ENCODE measurements at regions not wholly inside any gene's neighbourhood (a gene's known extent, or its start where the extent isn't known, plus 50 kb on each side); places are given as distances from the start of the nearest gene placed in this dataset.

GRCh38 chr7:22002726-22003125 is 57.0 kb upstream of the CDCA7L start:
- no peak for TF ChIP-seq CTCF (IDR thresholded peaks at IDR 0.05; ENCODE audit: poor library complexity)
- no peak for TF ChIP-seq EZH2 (IDR thresholded peaks at IDR 0.05; ENCODE audit: borderline replicate concordance)

Measured in hepatocyte (in vitro differentiated cells).